OCI-LY3 (cell line): ENCODE measurements at regions not wholly inside any gene's neighbourhood (a gene's known extent, or its start where the extent isn't known, plus 50 kb on each side); places are given as distances from the start of the nearest gene placed in this dataset.

Experiments
- H2AFZ ChIP-seq: fragments of 200-600, 300-600 bp; shearing (Covaris generic); 2 replicates; pipeline ENCODE4 v1.6.0; 2014; ENCODE audit warnings: antibody characterized with exemption, low read depth, low read length
- H3K27ac ChIP-seq: fragments of 200-600, 300-600 bp; sonication (generic); 2 replicates; pipeline ENCODE4 v1.5.1; 2014; ENCODE audit warnings: mild to moderate bottlenecking, low read length, moderate library complexity, mixed read lengths
- H3K27me3 ChIP-seq: fragments of 200-600, 300-600 bp; sonication (generic); 2 replicates; pipeline ENCODE4 v1.6.1; 2014; ENCODE audit warnings: low read depth, low read length, mixed read lengths
- H3K36me3 ChIP-seq: fragments of 200-600, 300-600 bp; sonication (generic); replicated peaks from 2 replicates; pipeline ENCODE3; 2014; ENCODE audit warnings: low read depth, low read length, mixed read lengths
- H3K4me1 ChIP-seq: fragments of 300-600, 200-600 bp; sonication (generic); 2 replicates; pipeline ENCODE4 v1.6.1; 2014; ENCODE audit warnings: low read length, mixed read lengths
- H3K4me2 ChIP-seq: fragments of 200-600, 300-600 bp; sonication (generic); 2 replicates; pipeline ENCODE4 v1.6.1; 2014; ENCODE audit warnings: low read length, mixed read lengths
- H3K4me3 ChIP-seq: fragments of 300-600, 200-600 bp; sonication (generic); 2 replicates; pipeline ENCODE4 v1.5.1; 2014; ENCODE audit warnings: antibody characterized with exemption, mild to moderate bottlenecking, low read length, moderate library complexity
- H3K79me2 ChIP-seq: fragments of 300-600, 200-600 bp; shearing (Covaris generic); 2 replicates; pipeline ENCODE4 v1.6.1; 2014; ENCODE audit warnings: mild to moderate bottlenecking, low read length, mixed read lengths
- H3K9ac ChIP-seq: fragments of 300-600, 200-600 bp; shearing (Covaris generic); 2 replicates; pipeline ENCODE4 v1.6.0; 2014; ENCODE audit warnings: mild to moderate bottlenecking, low read length, moderate library complexity
- H3K9me3 ChIP-seq: fragments of 200-600, 300-600 bp; shearing (Covaris generic); 2 replicates; pipeline ENCODE4 v1.6.1; 2014; ENCODE audit warnings: low read length, mixed read lengths; ENCODE audit not compliant: insufficient read depth
- H4K20me1 ChIP-seq: fragments of 200-600, 300-600 bp; sonication (generic); 2 replicates; pipeline ENCODE4 v1.6.1; 2016; ENCODE audit warnings: low read length, mixed read lengths; ENCODE audit not compliant: insufficient read depth
- CTCF ChIP-seq: fragments of 200-600, 300-600 bp; sonication (generic); IDR thresholded peaks from 2 replicates; pipeline ENCODE4 v1.5.1; 2014; ENCODE audit warnings: antibody characterized with exemption, low read length, low read depth
- EZH2phosphoT487 ChIP-seq: fragments of 200-600 bp; shearing (Covaris generic); IDR thresholded peaks from 2 replicates; pipeline ENCODE4 v1.6.1; 2018; ENCODE audit warnings: antibody characterized with exemption, mixed run types, low read depth

GRCh38 chr1:30225357-30225756 lies 498.0 kb downstream of the MATN1 start:
- Histone ChIP-seq H2AFZ (no peak overlapping the region), H3K79me2 (no peaks in the 10 kb centered on the region), H3K9me3 (no peaks in the 10 kb centered on the region), H3K36me3 (no peaks in the 10 kb centered on the region), H3K27me3 (no peaks in the 10 kb centered on the region), H3K4me1 (no peaks in the 10 kb centered on the region), H3K4me3 (no peak overlapping the region), H3K4me2 (no peak overlapping the region), H3K9ac (no peak overlapping the region), H4K20me1 (no peaks in the 10 kb centered on the region), H3K27ac (no peak overlapping the region)
- TF ChIP-seq EZH2phosphoT487, result no peak
- TF ChIP-seq CTCF, result no peak

- TF ChIP-seq CTCF (no peak), EZH2phosphoT487 (no peak)
Measured at GRCh38 chr1:30219675-30220074, 503.7 kb downstream of the MATN1 start.

GRCh38 chr1:30218438-30218837 lies 504.9 kb downstream of the MATN1 start:
- no peaks in the 10 kb centered on the region for H4K20me1 ChIP-seq
- no peak overlapping the region for H3K4me3 ChIP-seq
- H2AFZ ChIP-seq, result no peak overlapping the region
- TF ChIP-seq CTCF, result no peak
- no peak for TF ChIP-seq EZH2phosphoT487
- H3K4me1 ChIP-seq, result no peaks in the 10 kb centered on the region
- no peaks in the 10 kb centered on the region for H3K36me3 ChIP-seq
- no peaks in the 10 kb centered on the region for H3K9me3 ChIP-seq
- H3K9ac ChIP-seq, result no peak overlapping the region
- no peak overlapping the region for H3K27ac ChIP-seq
- no peaks in the 10 kb centered on the region for H3K79me2 ChIP-seq
- no peak overlapping the region for H3K4me2 ChIP-seq
- H3K27me3 ChIP-seq, result no peaks in the 10 kb centered on the region

More at GRCh38 chr1:30219675-30220074, 503.7 kb downstream of the MATN1 start:
- H4K20me1 ChIP-seq, result no peaks in the 10 kb centered on the region
- no peak overlapping the region for H2AFZ ChIP-seq
- no peak overlapping the region for H3K4me3 ChIP-seq
- no peaks in the 10 kb centered on the region for H3K79me2 ChIP-seq
- no peak overlapping the region for H3K27ac ChIP-seq
- H3K4me2 ChIP-seq, result no peak overlapping the region
- no peaks in the 10 kb centered on the region for H3K27me3 ChIP-seq
- H3K4me1 ChIP-seq, result no peaks in the 10 kb centered on the region
- H3K36me3 ChIP-seq, result no peaks in the 10 kb centered on the region
- H3K9ac ChIP-seq, result no peak overlapping the region
- H3K9me3 ChIP-seq, result no peaks in the 10 kb centered on the region

GRCh38 chr1:30216602-30217001 lies 506.8 kb downstream of the MATN1 start:
- H3K79me2 ChIP-seq, result no peaks in the 10 kb centered on the region
- TF ChIP-seq CTCF, result no peak
- TF ChIP-seq EZH2phosphoT487, result no peak

More at GRCh38 chr1:30216602-30217001, 506.8 kb downstream of the MATN1 start:
- Histone ChIP-seq H4K20me1 (no peaks in the 10 kb centered on the region), H3K27me3 (no peaks in the 10 kb centered on the region), H3K9me3 (no peaks in the 10 kb centered on the region), H3K4me3 (no peak overlapping the region), H3K36me3 (no peaks in the 10 kb centered on the region), H3K9ac (no peak overlapping the region), H2AFZ (no peak overlapping the region), H3K27ac (no peak overlapping the region), H3K4me2 (no peak overlapping the region), H3K4me1 (no peaks in the 10 kb centered on the region)
